ENCODE measurements at regions not wholly inside any gene's neighbourhood (a gene's known extent, or its start where the extent isn't known, plus 50 kb on each side); places are given as distances from the start of the nearest gene placed in this dataset.
"Not testable (repeated sequence)": the region's sequence is repeated elsewhere in the genome, so short reads cannot be mapped to it uniquely, and the experiment has no call there.

DNA sequence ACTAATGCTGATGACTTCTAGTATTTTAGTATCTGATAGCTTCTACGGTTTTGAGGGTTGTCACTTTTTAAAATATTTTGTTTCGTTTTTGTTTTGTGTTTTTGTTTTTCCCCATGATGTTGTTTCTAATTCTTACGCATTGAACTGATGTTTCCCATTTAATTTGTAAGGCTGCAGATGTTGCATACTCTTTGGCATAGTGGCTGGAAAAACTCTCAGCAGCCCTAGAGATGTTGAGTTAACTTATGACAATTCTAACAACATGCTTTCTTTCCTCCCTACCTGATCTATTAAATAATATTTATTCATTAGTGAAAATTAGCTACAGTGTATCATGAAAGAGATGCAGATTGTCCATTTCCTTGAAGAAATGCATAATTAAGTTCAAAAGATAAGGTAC, 559.3 kb upstream of the GRM7 start:
- Mint-ChIP-seq H3K27me3 (ENCODE audit: unreplicated experiment) (no peaks in the 10 kb centered on the region), H3K36me3 (ENCODE audit: unreplicated experiment) (no peaks in the 10 kb centered on the region), H3K9me3 (ENCODE audit: unreplicated experiment) (peaks cover 46% of the 10 kb centered on the region), H3K4me3 (ENCODE audit: unreplicated experiment) (no peak overlapping the region), H3K27ac (ENCODE audit: unreplicated experiment) (no peak overlapping the region), H3K4me1 (ENCODE audit: unreplicated experiment) (no peaks in the 10 kb centered on the region)
- no peak for DNase-seq (ENCODE audit: extremely low spot score, unreplicated experiment)
- TF ChIP-seq, protein P1, sequence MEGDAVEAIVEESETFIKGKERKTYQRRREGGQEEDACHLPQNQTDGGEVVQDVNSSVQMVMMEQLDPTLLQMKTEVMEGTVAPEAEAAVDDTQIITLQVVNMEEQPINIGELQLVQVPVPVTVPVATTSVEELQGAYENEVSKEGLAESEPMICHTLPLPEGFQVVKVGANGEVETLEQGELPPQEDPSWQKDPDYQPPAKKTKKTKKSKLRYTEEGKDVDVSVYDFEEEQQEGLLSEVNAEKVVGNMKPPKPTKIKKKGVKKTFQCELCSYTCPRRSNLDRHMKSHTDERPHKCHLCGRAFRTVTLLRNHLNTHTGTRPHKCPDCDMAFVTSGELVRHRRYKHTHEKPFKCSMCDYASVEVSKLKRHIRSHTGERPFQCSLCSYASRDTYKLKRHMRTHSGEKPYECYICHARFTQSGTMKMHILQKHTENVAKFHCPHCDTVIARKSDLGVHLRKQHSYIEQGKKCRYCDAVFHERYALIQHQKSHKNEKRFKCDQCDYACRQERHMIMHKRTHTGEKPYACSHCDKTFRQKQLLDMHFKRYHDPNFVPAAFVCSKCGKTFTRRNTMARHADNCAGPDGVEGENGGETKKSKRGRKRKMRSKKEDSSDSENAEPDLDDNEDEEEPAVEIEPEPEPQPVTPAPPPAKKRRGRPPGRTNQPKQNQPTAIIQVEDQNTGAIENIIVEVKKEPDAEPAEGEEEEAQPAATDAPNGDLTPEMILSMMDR (IDR thresholded peaks at IDR 0.05): no peak

DNA sequence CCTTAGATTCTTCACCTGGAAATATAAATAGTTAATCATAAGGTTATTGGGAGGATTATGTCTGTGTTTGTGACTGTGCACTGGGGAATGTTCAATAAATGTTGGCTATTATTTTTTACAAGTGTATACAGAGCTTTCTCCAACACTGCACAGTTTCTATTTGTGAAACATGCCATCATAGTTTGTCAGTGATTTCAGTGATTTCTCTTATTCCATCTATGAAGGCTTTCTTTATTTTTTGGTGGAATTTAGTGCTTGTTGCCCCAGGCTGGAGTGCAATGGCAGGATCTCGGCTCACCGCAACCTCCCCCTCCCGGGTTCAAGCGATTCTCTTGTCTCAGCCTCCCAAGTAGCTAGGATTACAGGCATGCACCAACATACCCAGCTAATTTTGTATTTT, 545.0 kb upstream of the GRM7 start:
- H3K27me3 Mint-ChIP-seq (ENCODE audit: unreplicated experiment): no peaks in the 10 kb centered on the region
- H3K27ac Mint-ChIP-seq (ENCODE audit: unreplicated experiment): no peak overlapping the region
- H3K4me3 Mint-ChIP-seq (ENCODE audit: unreplicated experiment): no peak overlapping the region
- no peaks in the 10 kb centered on the region for H3K4me1 Mint-ChIP-seq (ENCODE audit: unreplicated experiment)
- DNase-seq (ENCODE audit: extremely low spot score, unreplicated experiment): no peak
- no peaks in the 10 kb centered on the region for H3K36me3 Mint-ChIP-seq (ENCODE audit: unreplicated experiment)
- TF ChIP-seq, protein P1 (IDR thresholded peaks at IDR 0.05): no peak
- H3K9me3 Mint-ChIP-seq (ENCODE audit: unreplicated experiment): peaks cover 46% of the 10 kb centered on the region

DNA sequence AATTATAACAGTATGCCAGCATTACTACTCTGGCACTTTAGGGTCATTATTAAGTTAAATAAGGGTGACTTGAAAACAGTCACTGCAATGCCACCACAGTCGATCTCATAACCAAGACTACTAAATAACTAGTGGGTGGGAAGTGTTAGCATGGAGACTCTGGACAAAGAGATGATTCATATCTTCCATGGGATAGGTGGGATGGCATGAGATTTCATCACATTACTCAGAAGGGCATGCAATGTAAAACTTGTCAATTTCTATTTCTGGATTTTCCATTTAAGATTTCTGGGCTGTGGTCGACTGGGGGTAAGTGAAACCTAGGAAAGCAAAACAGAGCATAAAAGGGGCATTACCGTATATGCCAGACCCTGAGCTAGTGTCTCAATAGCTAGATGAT, 538.9 kb upstream of the GRM7 start:
- no peak overlapping the region for H3K4me3 Mint-ChIP-seq (ENCODE audit: unreplicated experiment)
- no peak for DNase-seq (ENCODE audit: extremely low spot score, unreplicated experiment)
- H3K9me3 Mint-ChIP-seq (ENCODE audit: unreplicated experiment): peaks cover 28% of the 10 kb centered on the region
- TF ChIP-seq, protein P1 (IDR thresholded peaks at IDR 0.05): no peak
- H3K27me3 Mint-ChIP-seq (ENCODE audit: unreplicated experiment): no peaks in the 10 kb centered on the region
- H3K36me3 Mint-ChIP-seq (ENCODE audit: unreplicated experiment): no peaks in the 10 kb centered on the region
- no peak overlapping the region for H3K27ac Mint-ChIP-seq (ENCODE audit: unreplicated experiment)
- H3K4me1 Mint-ChIP-seq (ENCODE audit: unreplicated experiment): no peaks in the 10 kb centered on the region

DNA sequence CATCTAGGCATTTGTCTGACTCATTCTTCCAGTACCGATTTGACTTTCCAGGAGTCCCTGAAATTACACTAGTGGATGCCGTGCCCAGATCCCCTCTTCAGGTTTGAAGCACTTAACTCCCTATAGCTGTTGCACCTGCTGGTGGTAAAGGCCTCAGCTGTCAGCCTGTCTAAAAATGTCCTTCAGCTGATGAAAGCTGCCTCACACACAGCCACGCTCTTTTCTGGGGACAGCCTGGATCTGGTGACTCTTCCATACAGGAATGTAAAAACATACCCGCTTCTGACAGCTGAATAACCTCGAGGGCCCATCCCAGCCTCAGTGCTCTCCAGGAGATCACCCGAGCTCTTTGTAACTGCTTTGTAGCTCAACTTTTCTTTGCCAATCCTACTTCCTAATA, 534.1 kb upstream of the GRM7 start:
- TF ChIP-seq, protein P1 (IDR thresholded peaks at IDR 0.05): no peak
- no peak for DNase-seq (ENCODE audit: extremely low spot score, unreplicated experiment)
- Mint-ChIP-seq H3K27me3 (ENCODE audit: unreplicated experiment) (no peaks in the 10 kb centered on the region), H3K4me1 (ENCODE audit: unreplicated experiment) (no peaks in the 10 kb centered on the region), H3K27ac (ENCODE audit: unreplicated experiment) (no peak overlapping the region), H3K9me3 (ENCODE audit: unreplicated experiment) (peaks cover 35% of the 10 kb centered on the region), H3K4me3 (ENCODE audit: unreplicated experiment) (no peak overlapping the region), H3K36me3 (ENCODE audit: unreplicated experiment) (no peaks in the 10 kb centered on the region)

DNA sequence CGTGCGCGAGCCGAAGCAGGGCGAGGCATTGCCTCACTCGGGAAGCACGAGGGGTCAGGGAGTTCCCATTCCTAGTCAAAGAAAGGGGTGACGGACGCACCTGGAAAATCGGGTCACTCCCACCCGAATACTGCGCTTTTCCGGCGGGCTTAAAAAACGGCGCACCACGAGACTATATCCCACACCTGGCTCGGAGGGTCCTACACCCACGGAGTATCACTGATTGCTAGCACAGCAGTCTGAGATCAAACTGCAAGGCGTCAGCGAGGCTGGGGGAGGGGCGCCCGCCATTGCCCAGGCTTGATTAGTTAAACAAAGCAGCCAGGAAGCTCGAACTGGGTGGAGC, 520.0 kb upstream of the GRM7 start:
- not testable (repeated sequence) for H3K36me3 Mint-ChIP-seq (ENCODE audit: unreplicated experiment); DNase-seq (ENCODE audit: extremely low spot score, unreplicated experiment); H3K27ac Mint-ChIP-seq (ENCODE audit: unreplicated experiment); H3K4me3 Mint-ChIP-seq (ENCODE audit: unreplicated experiment); H3K27me3 Mint-ChIP-seq (ENCODE audit: unreplicated experiment); H3K4me1 Mint-ChIP-seq (ENCODE audit: unreplicated experiment)
- peaks cover 32% of the 10 kb centered on the region for H3K9me3 Mint-ChIP-seq (ENCODE audit: unreplicated experiment)

DNA sequence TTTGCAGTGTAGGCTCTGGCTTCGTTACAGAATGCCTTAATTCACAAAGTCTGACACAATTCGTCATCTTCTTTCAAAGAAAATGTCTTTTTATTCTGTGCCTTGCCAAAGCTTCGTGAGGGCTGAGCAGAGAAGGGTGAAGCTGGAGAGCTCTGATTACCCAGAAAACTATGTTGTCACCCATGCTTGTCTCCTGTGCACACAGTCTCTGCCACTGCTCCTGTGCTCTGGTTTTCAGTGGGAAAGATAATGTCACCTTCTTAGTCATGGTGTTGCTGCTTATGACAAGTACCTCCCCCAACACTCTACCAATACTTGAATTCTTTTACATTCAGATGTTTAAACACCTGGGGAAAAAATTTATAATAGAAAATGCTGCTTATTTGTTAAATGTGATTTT, 509.2 kb upstream of the GRM7 start:
- H3K4me3 Mint-ChIP-seq (ENCODE audit: unreplicated experiment): no peak overlapping the region
- no peaks in the 10 kb centered on the region for H3K27me3 Mint-ChIP-seq (ENCODE audit: unreplicated experiment)
- H3K36me3 Mint-ChIP-seq (ENCODE audit: unreplicated experiment): no peaks in the 10 kb centered on the region
- no peak overlapping the region for H3K27ac Mint-ChIP-seq (ENCODE audit: unreplicated experiment)
- H3K4me1 Mint-ChIP-seq (ENCODE audit: unreplicated experiment): no peaks in the 10 kb centered on the region
- DNase-seq (ENCODE audit: extremely low spot score, unreplicated experiment): no peak
- H3K9me3 Mint-ChIP-seq (ENCODE audit: unreplicated experiment): peaks cover 25% of the 10 kb centered on the region
- TF ChIP-seq, protein P1 (IDR thresholded peaks at IDR 0.05): no peak

All from osteocyte (in vitro differentiated cells).